Activated naive CD4-positive, alpha-beta T cell treated with anti-CD3 and anti-CD28 coated beads, Interleukin-2, amount 50 U/mL, for 24 hours (primary cell): ENCODE measurements at regions not wholly inside any gene's neighbourhood (a gene's known extent, or its start where the extent isn't known, plus 50 kb on each side); places are given as distances from the start of the nearest gene placed in this dataset.

Experiments
- H3K27ac Mint-ChIP-seq: one replicate; pipeline ENCODE4 v1.8.0; 2021; ENCODE audit warnings: mild to moderate bottlenecking, mixed read lengths
- H3K27me3 Mint-ChIP-seq: one replicate; pipeline ENCODE4 v1.8.0; 2021; ENCODE audit warnings: mixed read lengths
- H3K36me3 Mint-ChIP-seq: one replicate; pipeline ENCODE4 v1.8.0; 2021; ENCODE audit warnings: mixed read lengths
- H3K4me1 Mint-ChIP-seq: one replicate; pipeline ENCODE4 v1.8.0; 2021; ENCODE audit warnings: mixed read lengths
- H3K4me3 Mint-ChIP-seq: one replicate; pipeline ENCODE4 v1.8.0; 2021; ENCODE audit warnings: mild to moderate bottlenecking, mixed read lengths
- H3K9me3 Mint-ChIP-seq: one replicate; pipeline ENCODE4 v1.8.0; 2021; ENCODE audit warnings: mixed read lengths

DNA sequence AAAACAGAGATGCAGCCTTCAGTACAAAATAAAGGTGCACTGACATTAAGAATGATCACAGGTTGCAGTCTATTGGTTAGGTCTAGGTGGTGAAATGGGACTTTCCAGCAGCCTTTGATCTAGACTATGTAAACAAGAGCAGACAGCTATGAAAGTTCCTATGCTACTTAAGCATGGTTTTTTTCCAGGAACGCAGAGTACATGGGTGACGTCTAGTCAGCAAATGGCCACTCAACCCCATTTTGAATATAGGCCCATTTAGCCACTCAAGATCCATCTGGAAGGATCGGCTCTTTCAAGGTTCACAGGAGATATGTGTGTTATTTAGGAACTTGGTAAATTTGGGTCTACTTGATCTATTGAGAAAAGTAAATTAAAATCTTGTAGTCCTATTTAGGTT is 1424.6 kb upstream of the LRRTM3 start:
- H3K4me1 Mint-ChIP-seq, result no peaks in the 10 kb centered on the region
- H3K4me3 Mint-ChIP-seq, result no peak overlapping the region
- H3K27ac Mint-ChIP-seq, result no peak overlapping the region
- no peaks in the 10 kb centered on the region for H3K9me3 Mint-ChIP-seq
- H3K36me3 Mint-ChIP-seq, result no peaks in the 10 kb centered on the region
- no peaks in the 10 kb centered on the region for H3K27me3 Mint-ChIP-seq

DNA sequence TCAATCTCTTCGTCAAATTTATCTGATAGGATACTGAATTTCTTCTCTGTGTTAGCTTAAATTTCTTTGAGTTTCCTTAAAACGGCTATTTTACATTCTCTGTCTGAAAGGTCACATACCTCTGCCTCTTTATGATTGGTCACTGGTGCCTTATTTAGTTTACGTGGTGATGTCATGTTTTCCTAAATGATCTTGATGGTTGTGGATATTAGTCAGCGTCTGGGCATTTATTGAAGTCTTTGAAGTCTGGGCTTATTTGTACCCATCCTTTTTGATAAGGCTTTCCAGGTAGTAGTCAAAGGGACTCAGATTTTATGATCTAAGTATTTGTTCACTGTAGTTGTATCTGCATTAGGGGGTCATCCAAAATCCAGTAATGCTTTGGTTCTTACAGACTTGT is 1407.5 kb upstream of the LRRTM3 start:
- Mint-ChIP-seq H3K9me3 (peaks cover 5% of the 10 kb centered on the region), H3K4me1 (no peaks in the 10 kb centered on the region), H3K36me3 (peaks cover 2% of the 10 kb centered on the region)

DNA sequence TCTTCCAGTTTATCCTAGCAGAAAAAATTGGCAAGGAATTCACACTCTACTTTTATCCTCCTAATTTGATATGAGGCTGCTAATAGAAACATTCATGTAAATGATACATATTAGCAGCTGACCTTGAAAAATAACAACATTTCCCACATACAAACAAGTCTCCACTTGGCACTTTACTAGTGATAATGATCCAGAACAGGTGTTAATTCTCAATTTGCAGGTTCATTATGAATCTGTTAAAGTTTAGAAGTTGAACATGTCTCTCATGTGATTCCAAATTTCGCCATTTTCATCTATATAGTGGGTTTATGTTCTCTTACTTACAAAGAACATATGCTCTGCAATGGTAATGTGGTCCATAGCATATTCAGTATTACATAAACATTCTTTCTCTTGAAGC is 1396.8 kb upstream of the LRRTM3 start:
- H3K27me3 Mint-ChIP-seq, result no peaks in the 10 kb centered on the region
- H3K36me3 Mint-ChIP-seq, result no peaks in the 10 kb centered on the region
- no peak overlapping the region for H3K27ac Mint-ChIP-seq
- no peaks in the 10 kb centered on the region for H3K4me1 Mint-ChIP-seq
- no peak overlapping the region for H3K4me3 Mint-ChIP-seq
- H3K9me3 Mint-ChIP-seq, result no peaks in the 10 kb centered on the region

More for the DNA sequence above, 1407.5 kb upstream of the LRRTM3 start:
- Mint-ChIP-seq H3K27ac (no peak overlapping the region), H3K27me3 (no peaks in the 10 kb centered on the region), H3K4me3 (no peak overlapping the region)

DNA sequence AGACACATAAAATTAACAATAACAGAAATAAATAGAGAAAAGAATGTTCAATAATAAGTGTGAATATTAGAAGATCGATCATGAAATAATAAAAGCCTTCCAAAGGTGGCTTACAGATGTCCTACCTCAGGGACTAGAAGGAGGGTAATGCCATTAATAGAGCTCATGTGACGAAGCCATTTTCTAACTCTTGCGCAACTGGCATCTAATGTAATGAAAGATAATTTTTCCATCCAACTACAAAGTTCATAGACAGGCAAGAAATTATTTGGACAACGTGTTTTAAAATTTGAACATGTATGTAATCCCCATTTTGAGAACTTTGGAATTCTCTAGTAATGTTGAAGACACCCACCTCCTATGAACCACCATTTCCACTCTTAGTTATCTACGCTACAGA is 1394.3 kb upstream of the LRRTM3 start:
- H3K4me1 Mint-ChIP-seq, result no peaks in the 10 kb centered on the region
- H3K36me3 Mint-ChIP-seq, result no peaks in the 10 kb centered on the region
- no peaks in the 10 kb centered on the region for H3K27me3 Mint-ChIP-seq
- H3K4me3 Mint-ChIP-seq, result no peak overlapping the region
- no peaks in the 10 kb centered on the region for H3K9me3 Mint-ChIP-seq
- H3K27ac Mint-ChIP-seq, result no peak overlapping the region

DNA sequence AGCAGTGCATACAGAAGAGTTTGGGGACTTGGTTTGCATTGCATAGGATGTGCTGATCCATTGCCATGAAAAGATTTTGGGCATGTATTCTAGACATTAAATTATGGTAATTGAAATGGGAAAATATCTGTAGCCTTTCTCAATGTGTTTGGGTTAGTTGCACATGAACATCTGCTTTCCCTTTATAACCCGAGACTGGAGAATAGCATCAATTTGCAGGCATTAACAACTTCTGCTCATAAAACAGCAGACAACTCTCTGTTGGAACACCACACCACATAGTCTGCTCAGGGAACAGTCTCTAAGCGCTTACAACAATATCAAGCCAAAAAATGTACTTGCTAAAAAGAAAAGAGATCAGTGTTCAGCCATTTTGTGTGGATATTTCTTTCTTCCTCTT is 1391.1 kb upstream of the LRRTM3 start:
- H3K36me3 Mint-ChIP-seq, result no peaks in the 10 kb centered on the region
- no peaks in the 10 kb centered on the region for H3K4me1 Mint-ChIP-seq
- H3K27ac Mint-ChIP-seq, result no peak overlapping the region
- H3K9me3 Mint-ChIP-seq, result peaks cover 5% of the 10 kb centered on the region
- no peaks in the 10 kb centered on the region for H3K27me3 Mint-ChIP-seq
- no peak overlapping the region for H3K4me3 Mint-ChIP-seq

DNA sequence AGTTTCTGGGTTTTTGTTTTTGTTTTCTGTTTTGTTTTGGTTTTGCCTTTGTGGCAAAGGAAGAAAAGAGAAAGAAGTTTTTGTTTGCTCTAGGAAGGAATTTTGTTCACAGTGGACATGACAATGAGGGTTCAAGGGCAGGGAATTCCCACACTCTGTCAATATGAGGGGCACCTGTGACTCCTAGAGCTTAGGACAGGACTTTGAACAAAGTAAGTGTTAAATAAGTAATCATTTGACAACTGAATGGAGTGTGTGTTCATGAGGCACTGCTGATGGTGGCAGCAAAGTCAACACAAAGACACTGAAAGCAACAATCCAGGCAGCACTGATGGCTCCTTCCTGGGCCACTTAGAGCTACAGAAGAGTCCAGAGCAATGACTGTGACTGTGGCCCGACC is 1381.1 kb upstream of the LRRTM3 start:
- H3K4me3 Mint-ChIP-seq, result no peak overlapping the region
- H3K36me3 Mint-ChIP-seq, result no peaks in the 10 kb centered on the region
- H3K27ac Mint-ChIP-seq, result no peak overlapping the region
- no peaks in the 10 kb centered on the region for H3K4me1 Mint-ChIP-seq
- H3K27me3 Mint-ChIP-seq, result no peaks in the 10 kb centered on the region
- peaks cover 5% of the 10 kb centered on the region for H3K9me3 Mint-ChIP-seq

DNA sequence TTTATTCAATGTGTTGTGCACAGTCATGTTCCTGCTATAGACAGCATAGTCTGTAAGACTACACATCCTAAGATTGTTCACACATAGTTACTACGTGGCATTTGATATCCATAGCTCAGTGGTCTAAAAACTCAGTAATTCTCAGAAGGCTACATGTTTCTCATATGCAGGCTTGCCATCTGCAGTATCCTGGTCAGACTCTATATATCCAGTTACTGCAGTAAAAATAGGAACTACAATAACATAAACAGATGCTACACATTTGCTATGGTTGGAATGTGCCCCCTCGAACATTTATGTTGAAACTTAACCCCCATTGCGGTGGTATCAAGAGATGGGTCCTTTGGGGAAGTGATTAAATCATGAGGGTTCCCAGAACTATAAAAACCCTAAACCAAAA is 1377.8 kb upstream of the LRRTM3 start:
- H3K36me3 Mint-ChIP-seq, result no peaks in the 10 kb centered on the region
- H3K9me3 Mint-ChIP-seq, result peaks cover 5% of the 10 kb centered on the region
- no peak overlapping the region for H3K27ac Mint-ChIP-seq
- H3K4me1 Mint-ChIP-seq, result no peaks in the 10 kb centered on the region
- H3K4me3 Mint-ChIP-seq, result no peak overlapping the region
- H3K27me3 Mint-ChIP-seq, result no peaks in the 10 kb centered on the region

DNA sequence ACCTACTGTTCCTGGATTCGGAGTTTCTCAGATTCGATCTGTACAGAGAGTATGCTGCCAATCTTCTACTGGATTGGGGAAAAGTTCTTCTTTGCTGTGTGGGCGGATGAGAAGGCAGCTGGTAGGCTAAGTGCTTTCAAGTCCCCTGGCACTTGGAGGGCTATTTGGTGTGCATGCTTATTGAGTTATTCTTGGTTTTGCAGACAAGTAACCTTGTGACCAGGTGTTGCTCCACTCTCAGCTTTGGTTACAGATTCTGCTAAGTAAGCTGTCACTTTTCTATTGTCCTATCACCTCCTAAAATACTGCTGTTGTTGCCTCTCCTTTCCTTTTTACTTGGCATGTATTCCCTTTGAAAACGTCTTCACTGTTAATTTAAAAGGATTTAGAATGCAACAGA is 1375.1 kb upstream of the LRRTM3 start:
- Mint-ChIP-seq H3K36me3 (no peaks in the 10 kb centered on the region), H3K27ac (no peak overlapping the region), H3K4me1 (no peaks in the 10 kb centered on the region), H3K9me3 (no peaks in the 10 kb centered on the region), H3K4me3 (no peak overlapping the region), H3K27me3 (no peaks in the 10 kb centered on the region)

DNA sequence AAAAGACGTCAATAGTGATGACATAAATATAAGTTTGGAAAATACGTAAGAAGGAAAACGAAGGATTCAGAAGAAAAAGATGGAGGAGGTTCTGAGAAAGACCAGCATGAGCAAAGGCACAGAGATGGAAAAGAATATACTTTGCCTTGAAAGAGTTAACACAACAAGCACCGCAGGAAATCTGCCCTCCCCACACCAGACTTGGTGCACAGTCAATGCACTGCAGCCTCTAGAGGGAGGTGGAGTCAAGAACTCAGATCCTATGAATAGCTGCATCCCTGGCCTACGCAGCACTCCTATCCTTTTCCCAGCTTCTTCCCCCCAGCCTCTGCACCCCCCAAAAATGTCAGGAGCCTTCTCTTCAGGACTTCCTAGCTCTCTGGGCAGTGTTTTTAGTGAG is 1370.6 kb upstream of the LRRTM3 start:
- Mint-ChIP-seq H3K9me3 (no peaks in the 10 kb centered on the region), H3K36me3 (no peaks in the 10 kb centered on the region), H3K4me3 (no peak overlapping the region), H3K27me3 (no peaks in the 10 kb centered on the region), H3K27ac (no peak overlapping the region), H3K4me1 (no peaks in the 10 kb centered on the region)

DNA sequence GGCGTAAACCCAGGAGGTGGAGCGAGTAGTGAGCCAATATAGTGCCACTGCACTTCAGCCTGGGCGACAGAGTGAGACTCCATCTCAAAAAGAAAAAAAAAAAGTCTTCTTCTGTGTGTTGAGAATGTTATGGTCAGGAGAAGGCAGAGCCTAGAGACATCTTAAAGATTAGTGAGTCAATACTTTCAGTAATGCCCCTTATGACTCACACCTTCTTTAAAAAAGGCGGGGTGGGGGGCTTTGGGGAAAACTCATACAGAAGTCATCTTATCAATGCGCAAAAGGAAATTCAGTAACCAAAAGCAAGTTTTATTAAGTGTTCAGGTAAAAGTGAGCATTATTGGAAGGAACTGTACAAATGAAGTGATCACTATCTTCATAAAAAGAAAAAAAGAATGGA is 1369.8 kb upstream of the LRRTM3 start:
- no peaks in the 10 kb centered on the region for H3K4me1 Mint-ChIP-seq
- no peak overlapping the region for H3K27ac Mint-ChIP-seq
- no peaks in the 10 kb centered on the region for H3K27me3 Mint-ChIP-seq
- no peaks in the 10 kb centered on the region for H3K36me3 Mint-ChIP-seq
- H3K9me3 Mint-ChIP-seq, result no peaks in the 10 kb centered on the region
- no peak overlapping the region for H3K4me3 Mint-ChIP-seq

DNA sequence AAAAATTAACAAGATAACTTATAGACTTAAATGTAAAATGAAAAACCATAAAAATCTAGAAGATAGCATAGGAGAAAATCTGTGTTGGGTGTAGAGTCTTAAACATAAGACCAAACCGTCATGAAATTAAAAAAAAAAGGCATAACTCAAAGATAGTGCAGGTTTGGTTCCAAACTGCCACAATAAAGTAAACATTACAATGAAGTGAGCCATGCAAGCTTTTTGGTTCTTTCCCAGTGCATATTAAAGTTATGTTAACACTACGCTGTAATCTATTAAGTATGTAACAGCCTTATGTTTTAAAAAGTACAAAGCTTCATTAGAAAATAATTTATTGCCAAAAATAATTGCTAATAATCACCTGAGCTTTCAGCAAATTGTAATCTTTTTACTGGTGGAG is 1366.5 kb upstream of the LRRTM3 start:
- H3K4me1 Mint-ChIP-seq, result no peaks in the 10 kb centered on the region
- no peaks in the 10 kb centered on the region for H3K9me3 Mint-ChIP-seq
- H3K27me3 Mint-ChIP-seq, result no peaks in the 10 kb centered on the region
- H3K27ac Mint-ChIP-seq, result no peak overlapping the region
- no peak overlapping the region for H3K4me3 Mint-ChIP-seq
- H3K36me3 Mint-ChIP-seq, result no peaks in the 10 kb centered on the region

DNA sequence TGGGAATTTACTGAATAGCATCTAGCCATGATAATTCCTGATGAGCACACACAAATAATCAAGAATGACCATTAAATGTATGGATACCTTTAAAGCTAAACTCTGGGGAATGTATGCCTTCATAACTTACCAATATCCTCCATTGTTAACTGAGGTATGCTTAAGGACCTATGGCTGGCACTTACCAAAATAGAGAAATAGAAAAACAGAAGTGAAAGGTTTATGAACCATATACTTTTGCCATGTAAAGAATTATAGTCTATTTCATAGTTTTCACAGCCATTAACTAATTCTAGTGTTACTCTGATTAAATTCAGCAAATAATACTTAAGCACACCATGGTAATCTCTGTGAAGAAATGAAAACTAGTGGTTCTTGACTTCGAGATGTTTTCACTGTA is 1360.6 kb upstream of the LRRTM3 start:
- H3K4me3 Mint-ChIP-seq, result no peak overlapping the region
- no peaks in the 10 kb centered on the region for H3K27me3 Mint-ChIP-seq
- H3K4me1 Mint-ChIP-seq, result no peaks in the 10 kb centered on the region
- H3K9me3 Mint-ChIP-seq, result no peaks in the 10 kb centered on the region
- no peak overlapping the region for H3K27ac Mint-ChIP-seq
- H3K36me3 Mint-ChIP-seq, result no peaks in the 10 kb centered on the region

DNA sequence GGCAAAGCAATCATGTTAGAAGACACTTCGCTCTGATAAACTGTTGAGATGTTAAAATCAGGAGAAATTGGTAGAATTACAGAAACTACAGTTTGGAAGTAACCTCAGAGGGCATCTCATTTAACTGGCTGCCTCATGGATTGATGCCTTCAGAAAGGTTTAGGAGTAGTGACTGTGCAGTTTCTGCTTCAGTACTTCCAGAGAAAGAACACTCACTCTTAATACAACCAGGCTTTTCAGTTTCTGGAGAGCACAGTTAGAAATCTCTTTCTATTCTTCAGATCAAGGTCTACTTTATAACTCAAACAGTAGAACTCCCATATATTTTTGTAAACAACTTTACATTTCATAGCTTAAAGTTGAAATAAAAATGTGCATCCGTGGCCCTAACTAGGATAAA is 1358.9 kb upstream of the LRRTM3 start:
- no peak overlapping the region for H3K4me3 Mint-ChIP-seq
- no peaks in the 10 kb centered on the region for H3K36me3 Mint-ChIP-seq
- no peaks in the 10 kb centered on the region for H3K4me1 Mint-ChIP-seq
- no peak overlapping the region for H3K27ac Mint-ChIP-seq
- no peaks in the 10 kb centered on the region for H3K27me3 Mint-ChIP-seq
- H3K9me3 Mint-ChIP-seq, result no peaks in the 10 kb centered on the region

DNA sequence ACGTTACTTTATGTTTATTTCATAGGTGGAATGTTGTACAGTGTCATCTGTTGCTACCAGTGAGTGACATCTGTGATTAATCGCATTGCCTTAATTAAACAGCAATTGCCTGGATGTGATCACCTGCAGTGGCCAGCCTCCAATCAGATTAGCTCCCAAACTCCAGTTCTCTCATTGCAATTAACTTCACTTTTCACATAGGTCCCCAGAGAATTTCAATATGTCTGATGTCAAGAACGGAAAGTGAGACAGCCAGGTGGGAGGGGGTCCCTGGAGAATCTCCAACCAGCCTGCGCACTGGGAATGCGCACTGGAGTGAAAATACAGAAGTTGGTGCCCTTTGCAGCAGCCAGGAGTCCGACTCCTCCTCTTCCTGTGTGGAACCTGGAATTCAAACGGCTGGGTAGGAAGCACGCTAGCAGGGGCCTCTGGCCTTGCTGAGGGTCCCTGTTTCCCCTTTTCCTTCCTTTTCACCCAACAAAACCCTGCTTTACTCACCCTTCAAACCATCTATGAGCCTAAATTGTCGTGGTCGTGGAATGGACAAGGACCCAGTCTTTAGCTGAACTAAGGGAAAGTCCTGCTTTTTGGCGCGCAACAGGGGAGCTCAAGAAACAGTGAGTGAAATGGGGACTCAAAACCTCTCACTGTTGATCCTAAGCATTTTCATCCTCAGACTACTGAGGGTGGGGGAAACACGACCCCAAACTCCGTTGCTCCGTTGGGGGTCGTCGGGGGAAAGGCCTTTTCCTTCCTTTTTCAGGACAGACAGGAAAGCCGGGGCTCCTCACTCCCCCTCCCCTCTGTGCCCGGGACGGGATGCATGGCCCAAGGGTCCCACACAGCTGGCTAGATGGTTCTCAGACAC is 1355.5 kb upstream of the LRRTM3 start:
- no peaks in the 10 kb centered on the region for H3K4me1 Mint-ChIP-seq
- no peaks in the 10 kb centered on the region for H3K9me3 Mint-ChIP-seq

DNA sequence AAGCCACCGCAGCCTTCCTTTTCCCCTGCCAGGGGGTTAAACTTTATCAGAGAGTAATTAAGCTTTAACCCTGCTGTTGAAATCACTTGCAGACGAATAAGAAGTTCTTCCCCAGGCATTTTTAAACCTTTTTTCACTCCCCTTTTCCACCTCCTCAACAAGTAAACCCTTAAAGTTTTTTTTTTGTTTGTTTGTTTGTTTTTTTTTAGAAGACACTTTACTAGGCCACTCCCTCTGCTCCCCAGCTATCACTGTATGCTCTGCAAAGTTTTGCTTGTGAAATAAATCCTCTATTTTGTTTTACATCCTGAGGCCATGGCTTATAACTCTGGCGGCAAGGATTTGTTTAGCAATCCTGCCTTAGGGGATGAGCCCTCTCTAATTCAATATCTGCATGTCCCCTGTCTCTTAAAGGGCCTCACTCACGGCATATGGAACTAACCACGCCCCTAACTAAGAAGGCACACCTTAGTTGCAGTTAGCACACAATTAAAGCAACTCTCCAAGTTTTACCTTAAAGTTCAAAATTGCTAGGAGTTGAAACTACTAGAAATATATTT is 1354.7 kb upstream of the LRRTM3 start:
- Mint-ChIP-seq H3K27me3 (no peaks in the 10 kb centered on the region), H3K27ac (no peak overlapping the region), H3K4me1 (no peaks in the 10 kb centered on the region)

More for the DNA sequence above, 1355.5 kb upstream of the LRRTM3 start:
- Mint-ChIP-seq H3K36me3 (no peaks in the 10 kb centered on the region), H3K4me3 (no peak overlapping the region), H3K27ac (no peak overlapping the region), H3K27me3 (no peaks in the 10 kb centered on the region)

DNA sequence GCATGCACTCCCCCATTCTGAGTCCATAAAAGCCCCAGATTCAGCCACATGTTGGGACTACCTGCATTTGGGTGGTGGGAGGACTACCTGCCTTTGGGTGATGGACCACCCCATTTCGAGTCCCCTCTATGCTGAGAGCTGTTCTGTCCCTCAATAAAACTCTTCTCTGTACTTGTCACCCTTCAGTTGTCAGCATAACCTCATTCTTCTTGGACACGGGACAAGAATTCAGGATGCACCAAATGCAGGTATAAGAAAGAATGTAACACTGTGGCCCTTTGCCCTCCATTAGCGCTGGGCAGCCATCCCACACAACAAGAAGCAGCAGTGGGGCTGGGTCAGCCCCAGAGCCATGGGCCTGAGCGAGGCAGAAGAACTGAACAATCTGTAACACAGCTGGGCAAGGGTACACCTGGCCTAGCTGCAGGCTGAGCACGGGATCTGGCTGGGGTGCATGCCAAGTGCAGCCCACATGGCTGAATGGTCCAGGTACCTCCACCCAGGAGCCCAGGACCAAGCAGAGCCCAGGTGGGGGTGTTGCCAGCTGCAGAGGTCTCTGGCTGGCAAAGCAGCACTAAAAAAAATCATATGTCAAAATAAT is 1344.3 kb upstream of the LRRTM3 start:
- Mint-ChIP-seq H3K4me1 (no peaks in the 10 kb centered on the region), H3K9me3 (peaks cover 14% of the 10 kb centered on the region), H3K27ac (no peak overlapping the region), H3K4me3 (no peak overlapping the region), H3K27me3 (no peaks in the 10 kb centered on the region), H3K36me3 (peaks cover 1% of the 10 kb centered on the region)

More for the DNA sequence above, 1354.7 kb upstream of the LRRTM3 start:
- Mint-ChIP-seq H3K9me3 (no peaks in the 10 kb centered on the region), H3K36me3 (no peaks in the 10 kb centered on the region), H3K4me3 (no peak overlapping the region)
